Body of pancreas (tissue), 4 donors: ENCODE measurements at regions not wholly inside any gene's neighbourhood (a gene's known extent, or its start where the extent isn't known, plus 50 kb on each side); places are given as distances from the start of the nearest gene placed in this dataset.

Experiments
- ATAC-seq: fragments of 150-250 bp; one replicate; pipeline ENCODE4 v1.9.1; 2016
- DNase-seq, 4 donors: peaks; one replicate each; pipeline ENCODE4 v3.0.0-alpha.2; 2019
- H3K27ac ChIP-seq, 4 donors: fragments of 200-600 bp; sonication (generic); 1 replicate in 3 of 4; 2 replicates in 1 of 4; pipeline versions ENCODE4 v1.5.1 to v1.6.1; 2016 to 2019; ENCODE audit warnings: mild to moderate bottlenecking in 1 of 4, mixed read lengths in 1 of 4, moderate library complexity in 1 of 4
- H3K27me3 ChIP-seq, 2 donors: fragments of 200-600 bp; sonication (generic); one replicate each; pipeline ENCODE4 v1.6.0; 2016; ENCODE audit warnings: mild to moderate bottlenecking in 1 of 2
- H3K36me3 ChIP-seq, 2 donors: fragments of 200-600 bp; sonication (generic); replicated peaks in 1 of 2; 2 replicates each; pipeline ENCODE4 v1.5.1; 2016; ENCODE audit warnings: low read depth in 2 of 2; ENCODE audit not compliant: insufficient read depth in 1 of 2
- H3K4me1 ChIP-seq: fragments of 200-600 bp; sonication (generic); one replicate; pipeline ENCODE4 v1.6.0; 2016
- H3K4me3 ChIP-seq, 2 donors: fragments of 200-600 bp; sonication (generic); 1 replicate in 1 of 2; 2 replicates in 1 of 2; pipeline ENCODE4 v1.5.1; 2016 to 2019
- H3K9me3 ChIP-seq, 3 donors: fragments of 200-600 bp; sonication (generic); 1 replicate in 2 of 3; 2 replicates in 1 of 3; pipeline ENCODE4 v1.5.1; 2016
- CTCF ChIP-seq, 7 experiments: fragments of 450-650 bp in 4 of 7; fragments of 200-600 bp in 3 of 7; sonication (generic) in 3 of 7; IDR thresholded peaks; one replicate each; pipeline ENCODE4 v1.5.1; 2016 to 2019; ENCODE audit warnings: antibody characterized with exemption in 7 of 7
- POLR2A ChIP-seq, 3 donors: fragments of 450-650 bp; IDR thresholded peaks; one replicate each; pipeline ENCODE4 v1.6.1; 2016; ENCODE audit warnings: antibody characterized with exemption in 3 of 3, mild to moderate bottlenecking in 2 of 3
- WGBS, 2 donors: methylation state at CpG; one replicate each; pipeline ENCODE4 v1.1.5; 2017; 5-methylcytosine and 5-hydroxymethylcytosine counted together
- intact Hi-C: fragments of 100-400 bp; cut with DNase I; formaldehyde crosslinking; loops from one replicate; pipeline ENCODE4 v1.15.1; 2023

GRCh38 chr5:141786700-141787099, 91.5 kb downstream of the PCDH1 start:
- 100% methylated on average over 1 to 3 of the region's 3 CpGs for WGBS, 2 donors

GRCh38 chr5:141785711-141786110, 92.5 kb downstream of the PCDH1 start:
- H3K27me3 ChIP-seq: no peaks in the 10 kb centered on the region
- WGBS, 2 donors: 53 to 66% methylated on average over 4 to 5 of the region's 5 CpGs
- H3K4me3 ChIP-seq: no peak overlapping the region
- H3K36me3 ChIP-seq: no peaks in the 10 kb centered on the region
- DNase-seq: peak in 1 of 4 donors; percentile 8
- ATAC-seq: no peak
- no peaks in the 10 kb centered on the region for H3K4me1 ChIP-seq
- intact Hi-C loops: no loop called here
- TF ChIP-seq POLR2A (IDR thresholded peaks at IDR 0.05) (no peak), CTCF (IDR thresholded peaks at IDR 0.05) (no peak)
- H3K9me3 ChIP-seq: no peaks in the 10 kb centered on the region
- H3K27ac ChIP-seq: no peak overlapping the region

More at GRCh38 chr5:141786700-141787099, 91.5 kb downstream of the PCDH1 start:
- H3K36me3 ChIP-seq: no peaks in the 10 kb centered on the region
- TF ChIP-seq CTCF (IDR thresholded peaks at IDR 0.05) (no peak), POLR2A (IDR thresholded peaks at IDR 0.05) (no peak)
- H3K27me3 ChIP-seq: no peaks in the 10 kb centered on the region
- intact Hi-C loops: no loop called here
- ATAC-seq (no peak), DNase-seq (no peak)
- H3K27ac ChIP-seq: no peak overlapping the region
- H3K9me3 ChIP-seq: no peaks in the 10 kb centered on the region
- no peaks in the 10 kb centered on the region for H3K4me1 ChIP-seq
- no peak overlapping the region for H3K4me3 ChIP-seq

GRCh38 chr5:141785135-141785534, 93.1 kb downstream of the PCDH1 start:
- ATAC-seq (peak; percentile 30), DNase-seq (peak in 3 of 4 donors; percentile 7 to 33 (median 11))
- Histone ChIP-seq H3K27ac (no peak overlapping the region), H3K4me1 (no peaks in the 10 kb centered on the region), H3K4me3 (no peak overlapping the region), H3K36me3 (no peaks in the 10 kb centered on the region), H3K27me3 (no peaks in the 10 kb centered on the region), H3K9me3 (no peaks in the 10 kb centered on the region)
- WGBS, 2 donors: 59 to 60% methylated on average over 4 of the region's 4 CpGs
- intact Hi-C loops: no loop called here
- TF ChIP-seq CTCF (IDR thresholded peaks at IDR 0.05) (no peak), POLR2A (IDR thresholded peaks at IDR 0.05) (no peak)

- 85 to 89% methylated on average over 5 of the region's 5 CpGs for WGBS, 2 donors
- no peak overlapping the region for H3K27ac ChIP-seq
These were observed 93.7 kb downstream of the PCDH1 start for GRCh38 chr5:141784529-141784928.

More at GRCh38 chr5:141784529-141784928, 93.7 kb downstream of the PCDH1 start:
- ATAC-seq: no peak
- Histone ChIP-seq H3K36me3 (no peaks in the 10 kb centered on the region), H3K9me3 (no peaks in the 10 kb centered on the region), H3K4me3 (no peak overlapping the region), H3K27me3 (no peaks in the 10 kb centered on the region), H3K4me1 (no peaks in the 10 kb centered on the region)
- intact Hi-C loops: no loop called here
- TF ChIP-seq POLR2A (IDR thresholded peaks at IDR 0.05) (no peak), CTCF (IDR thresholded peaks at IDR 0.05) (no peak)
- no peak for DNase-seq
